Panc1 (cell line): ENCODE measurements at regions not wholly inside any gene's neighbourhood (a gene's known extent, or its start where the extent isn't known, plus 50 kb on each side); places are given as distances from the start of the nearest gene placed in this dataset.

Experiments used
- ATAC-seq: fragments of 200-7000 bp; cut with Tn5 transposase; 2 replicates; pipeline ENCODE4 v1.9.1; 2020; ENCODE audit warnings: mild to moderate bottlenecking, moderate library complexity
- BruUV-seq: library from RNA; stranded (reverse); fragments of 400-500 nt; replicated peaks from 2 replicates; lab custom pipeline; 2021; lab: Mats Ljungman, UMichigan
- CTCF ChIA-PET: fragments of 300-600 bp; sonication (Branson Sonifier 250); formaldehyde crosslinking; loops from one replicate; lab custom pipeline; 2022; ENCODE audit warnings: antibody characterized with exemption; lab: Charles Lee
- POLR2A ChIA-PET: fragments of 300-600 bp; sonication (Branson Sonifier 250); formaldehyde crosslinking; loops from one replicate; lab custom pipeline; 2022; ENCODE audit warnings: antibody characterized with exemption; lab: Charles Lee
- DNase-seq: peaks from one replicate; pipeline ENCODE4 v3.0.0-alpha.2; 2010; ENCODE audit warnings: low read depth, low spot score
- H3K27ac ChIP-seq: 2 replicates; pipeline ENCODE4 v1.5.1; 2011; ENCODE audit warnings: mild to moderate bottlenecking, low read length, inconsistent platforms
- H3K27me3 ChIP-seq: fragments of 200-500 bp; sonication (Bioruptor generic); 2 replicates; pipeline ENCODE4 v1.6.0; 2014; ENCODE audit warnings: low read length, inconsistent platforms; ENCODE audit not compliant: control insufficient read depth, insufficient read depth
- H3K36me3 ChIP-seq: fragments of 200-500 bp; sonication (Bioruptor generic); 2 replicates; pipeline ENCODE4 v1.5.1; 2014; ENCODE audit warnings: inconsistent platforms, mild to moderate bottlenecking, low read length, moderate library complexity; ENCODE audit not compliant: control insufficient read depth, insufficient read depth
- H3K4me1 ChIP-seq: 2 replicates; pipeline ENCODE4 v1.5.1; 2011; ENCODE audit warnings: inconsistent platforms, mild to moderate bottlenecking, low read length, moderate library complexity; ENCODE audit not compliant: control insufficient read depth, insufficient read depth
- H3K4me3 ChIP-seq, 2 experiments: 2 replicates each; pipeline ENCODE4 v1.5.1; 2011 to 2012; ENCODE audit warnings: low read depth in 2 of 2, low read length in 2 of 2, mild to moderate bottlenecking in 2 of 2, inconsistent platforms in 1 of 2, moderate library complexity in 1 of 2
- H3K9me3 ChIP-seq: fragments of 200-500 bp; sonication (Bioruptor generic); 2 replicates; pipeline ENCODE4 v1.5.1; 2014; ENCODE audit warnings: low read depth, mild to moderate bottlenecking, inconsistent platforms, low read length, moderate library complexity; ENCODE audit not compliant: control insufficient read depth, insufficient read depth
- CTCF ChIP-seq: fragments of 450-650 bp; IDR thresholded peaks from 2 replicates; pipeline ENCODE4 v1.5.1; 2017; ENCODE audit warnings: mild to moderate bottlenecking
- POLR2AphosphoS5 ChIP-seq: IDR thresholded peaks from 2 replicates; pipeline ENCODE4 v1.6.1; 2012; ENCODE audit warnings: mild to moderate bottlenecking, low read depth, low read length, moderate library complexity
- SIN3A ChIP-seq: IDR thresholded peaks from 2 replicates; pipeline ENCODE4 v1.6.1; 2012; ENCODE audit warnings: low read depth, mild to moderate bottlenecking, low read length, moderate library complexity, borderline replicate concordance; ENCODE audit not compliant: insufficient read depth
- TCF7L2 ChIP-seq: IDR thresholded peaks from 2 replicates; pipeline ENCODE4 v1.6.1; 2011; ENCODE audit warnings: mild to moderate bottlenecking, low read depth, low read length, inconsistent platforms
- in situ Hi-C: cut with HindIII; loops from 2 replicates; pipeline ENCODE4 v1.10.0; 2016; ENCODE audit warnings: low sequenced_read_pairs, low pct_unique_long_range_greater_than_20kb
- intact Hi-C: fragments of 100-400 bp; cut with micrococcal nuclease; formaldehyde crosslinking; loops from one replicate; pipeline ENCODE4 v1.10.0; 2022; ENCODE audit not compliant: unreplicated experiment
- TF ChIP-seq, protein P1 (sequence below), 2 experiments: IDR thresholded peaks; 2 replicates each; pipeline ENCODE4 v1.6.1; 2011 to 2012; ENCODE audit warnings: low read depth in 2 of 2, control low read depth in 1 of 2, low read length in 1 of 2, mild to moderate bottlenecking in 1 of 2, moderate library complexity in 1 of 2; ENCODE audit not compliant: insufficient read depth in 1 of 2

GRCh38 chr3:78161736-78162135 is 1121.8 kb downstream of the ROBO2 start:
- no peak for DNase-seq
- Histone ChIP-seq H3K27ac (no peak overlapping the region), H3K9me3 (no peaks in the 10 kb centered on the region), H3K36me3 (no peaks in the 10 kb centered on the region), H3K4me3 (no peak overlapping the region), H3K4me1 (no peaks in the 10 kb centered on the region), H3K27me3 (no peaks in the 10 kb centered on the region)
- ATAC-seq, result no peak
- POLR2A ChIA-PET, result no interaction called here
- intact Hi-C loops, result no loop called here
- TF ChIP-seq, protein P1, sequence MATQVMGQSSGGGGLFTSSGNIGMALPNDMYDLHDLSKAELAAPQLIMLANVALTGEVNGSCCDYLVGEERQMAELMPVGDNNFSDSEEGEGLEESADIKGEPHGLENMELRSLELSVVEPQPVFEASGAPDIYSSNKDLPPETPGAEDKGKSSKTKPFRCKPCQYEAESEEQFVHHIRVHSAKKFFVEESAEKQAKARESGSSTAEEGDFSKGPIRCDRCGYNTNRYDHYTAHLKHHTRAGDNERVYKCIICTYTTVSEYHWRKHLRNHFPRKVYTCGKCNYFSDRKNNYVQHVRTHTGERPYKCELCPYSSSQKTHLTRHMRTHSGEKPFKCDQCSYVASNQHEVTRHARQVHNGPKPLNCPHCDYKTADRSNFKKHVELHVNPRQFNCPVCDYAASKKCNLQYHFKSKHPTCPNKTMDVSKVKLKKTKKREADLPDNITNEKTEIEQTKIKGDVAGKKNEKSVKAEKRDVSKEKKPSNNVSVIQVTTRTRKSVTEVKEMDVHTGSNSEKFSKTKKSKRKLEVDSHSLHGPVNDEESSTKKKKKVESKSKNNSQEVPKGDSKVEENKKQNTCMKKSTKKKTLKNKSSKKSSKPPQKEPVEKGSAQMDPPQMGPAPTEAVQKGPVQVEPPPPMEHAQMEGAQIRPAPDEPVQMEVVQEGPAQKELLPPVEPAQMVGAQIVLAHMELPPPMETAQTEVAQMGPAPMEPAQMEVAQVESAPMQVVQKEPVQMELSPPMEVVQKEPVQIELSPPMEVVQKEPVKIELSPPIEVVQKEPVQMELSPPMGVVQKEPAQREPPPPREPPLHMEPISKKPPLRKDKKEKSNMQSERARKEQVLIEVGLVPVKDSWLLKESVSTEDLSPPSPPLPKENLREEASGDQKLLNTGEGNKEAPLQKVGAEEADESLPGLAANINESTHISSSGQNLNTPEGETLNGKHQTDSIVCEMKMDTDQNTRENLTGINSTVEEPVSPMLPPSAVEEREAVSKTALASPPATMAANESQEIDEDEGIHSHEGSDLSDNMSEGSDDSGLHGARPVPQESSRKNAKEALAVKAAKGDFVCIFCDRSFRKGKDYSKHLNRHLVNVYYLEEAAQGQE (IDR thresholded peaks at IDR 0.05; ENCODE audit: insufficient read depth in 1 of 2, low read depth in 2 of 2, low read length in 1 of 2), result no peak
- no peak for TF ChIP-seq SIN3A
- TF ChIP-seq CTCF, result no peak
- no peak for TF ChIP-seq TCF7L2
- no peak for TF ChIP-seq POLR2AphosphoS5
- CTCF ChIA-PET, result no interaction called here
- in situ Hi-C loops, result no loop called here
- no TSS peak for BruUV-seq

- no peaks in the 10 kb centered on the region for H3K4me1 ChIP-seq
- intact Hi-C loops, result no loop called here
- no TSS peak for BruUV-seq
- DNase-seq, result no peak
- TF ChIP-seq SIN3A (no peak), POLR2AphosphoS5 (no peak), CTCF (no peak), TCF7L2 (no peak)
- TF ChIP-seq, protein P1 (IDR thresholded peaks at IDR 0.05; ENCODE audit: insufficient read depth in 1 of 2, low read depth in 2 of 2, low read length in 1 of 2), result no peak
- in situ Hi-C loops, result no loop called here
- H3K4me3 ChIP-seq, result no peak overlapping the region
- no peaks in the 10 kb centered on the region for H3K9me3 ChIP-seq
- H3K27me3 ChIP-seq, result no peaks in the 10 kb centered on the region
- POLR2A ChIA-PET, result no interaction called here
- CTCF ChIA-PET, result interaction anchor here (0.5 to 0.6 kb wide), 2 partner anchors 8 to 21 kb away, joined by 3 to 5 read pairs; no protein-coding TSS in a partner anchor
- no peaks in the 10 kb centered on the region for H3K36me3 ChIP-seq
- H3K27ac ChIP-seq, result no peak overlapping the region
- no peak for ATAC-seq
Observed at GRCh38 chr3:78163379-78163778, 1123.5 kb downstream of the ROBO2 start.
